Esophagus squamous epithelium (tissue), 4 donors: ENCODE measurements at regions not wholly inside any gene's neighbourhood (a gene's known extent, or its start where the extent isn't known, plus 50 kb on each side); places are given as distances from the start of the nearest gene placed in this dataset.

ENCODE experiments used
- POLR2A ChIP-seq, 4 donors: fragments of 450-650 bp; IDR thresholded peaks; one replicate each; pipeline ENCODE4 v1.6.1; 2017; ENCODE audit warnings: antibody characterized with exemption in 4 of 4, mild to moderate bottlenecking in 4 of 4, moderate library complexity in 3 of 4
- TF ChIP-seq, protein P1 (sequence below), 6 experiments: fragments of 450-650 bp in 4 of 6; fragments of 200-600 bp in 2 of 6; sonication (generic) in 2 of 6; IDR thresholded peaks; one replicate each; pipeline ENCODE4 v1.5.1; 2016 to 2019; ENCODE audit warnings: antibody characterized with exemption in 6 of 6, mild to moderate bottlenecking in 4 of 6, moderate library complexity in 4 of 6

DNA sequence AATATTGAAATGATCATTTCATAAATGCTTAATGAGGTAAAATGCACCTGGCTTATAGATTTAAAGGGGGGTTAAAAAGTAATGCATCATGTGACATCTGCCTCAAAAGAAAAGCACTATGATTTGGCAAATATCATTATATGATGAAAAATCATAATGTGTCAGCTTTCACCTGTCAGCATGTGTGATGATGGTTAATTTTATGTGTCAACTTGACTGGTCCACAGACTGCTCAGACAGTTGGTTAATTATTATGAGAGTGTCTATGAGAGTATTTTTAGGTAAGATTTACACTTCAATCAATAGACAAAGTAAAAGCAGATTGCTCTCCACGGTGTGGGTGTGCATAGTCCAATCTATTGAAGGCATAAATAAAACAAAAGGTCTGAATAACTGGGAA lies 1986.7 kb downstream of the PCDH7 start:
- no peak for TF ChIP-seq POLR2A (IDR thresholded peaks at IDR 0.05)
- TF ChIP-seq, protein P1, sequence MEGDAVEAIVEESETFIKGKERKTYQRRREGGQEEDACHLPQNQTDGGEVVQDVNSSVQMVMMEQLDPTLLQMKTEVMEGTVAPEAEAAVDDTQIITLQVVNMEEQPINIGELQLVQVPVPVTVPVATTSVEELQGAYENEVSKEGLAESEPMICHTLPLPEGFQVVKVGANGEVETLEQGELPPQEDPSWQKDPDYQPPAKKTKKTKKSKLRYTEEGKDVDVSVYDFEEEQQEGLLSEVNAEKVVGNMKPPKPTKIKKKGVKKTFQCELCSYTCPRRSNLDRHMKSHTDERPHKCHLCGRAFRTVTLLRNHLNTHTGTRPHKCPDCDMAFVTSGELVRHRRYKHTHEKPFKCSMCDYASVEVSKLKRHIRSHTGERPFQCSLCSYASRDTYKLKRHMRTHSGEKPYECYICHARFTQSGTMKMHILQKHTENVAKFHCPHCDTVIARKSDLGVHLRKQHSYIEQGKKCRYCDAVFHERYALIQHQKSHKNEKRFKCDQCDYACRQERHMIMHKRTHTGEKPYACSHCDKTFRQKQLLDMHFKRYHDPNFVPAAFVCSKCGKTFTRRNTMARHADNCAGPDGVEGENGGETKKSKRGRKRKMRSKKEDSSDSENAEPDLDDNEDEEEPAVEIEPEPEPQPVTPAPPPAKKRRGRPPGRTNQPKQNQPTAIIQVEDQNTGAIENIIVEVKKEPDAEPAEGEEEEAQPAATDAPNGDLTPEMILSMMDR (IDR thresholded peaks at IDR 0.05): no peak
